HG02852 (cell line): ENCODE measurements at regions not wholly inside any gene's neighbourhood (a gene's known extent, or its start where the extent isn't known, plus 50 kb on each side); places are given as distances from the start of the nearest gene placed in this dataset.

Experiments used
- ATAC-seq: cut with Tn5 transposase; IDR thresholded peaks from one replicate; pipeline ENCODE4 v1.9.1; 2021; ENCODE audit warnings: mild to moderate bottlenecking, moderate library complexity; ENCODE audit not compliant: unreplicated experiment

GRCh38 chr9:108526518-108526917, 329.3 kb downstream of the ACTL7B start:
- no peak for ATAC-seq

GRCh38 chr9:108525186-108525585, 330.6 kb downstream of the ACTL7B start:
- no peak for ATAC-seq

- no peak for ATAC-seq
These were observed 334.7 kb downstream of the ACTL7B start for GRCh38 chr9:108521063-108521590.

- no peak for ATAC-seq
These were observed 336.3 kb downstream of the ACTL7B start for GRCh38 chr9:108519437-108519836.

GRCh38 chr9:108517651-108518365, 338.0 kb downstream of the ACTL7B start:
- ATAC-seq, result no peak

GRCh38 chr9:108516391-108516790, 339.4 kb downstream of the ACTL7B start:
- no peak for ATAC-seq

GRCh38 chr9:108515856-108516255, 339.9 kb downstream of the ACTL7B start:
- ATAC-seq, result no peak

- ATAC-seq, result no peak
These were observed 343.2 kb downstream of the ACTL7B start for GRCh38 chr9:108512426-108513173.

GRCh38 chr9:108511307-108511706, 344.5 kb downstream of the ACTL7B start:
- no peak for ATAC-seq

GRCh38 chr9:108496846-108497245, 358.9 kb downstream of the ACTL7B start:
- no peak for ATAC-seq

GRCh38 chr9:108489567-108489966, 366.2 kb downstream of the ACTL7B start:
- ATAC-seq, result no peak

GRCh38 chr9:108486831-108487230, 369.0 kb downstream of the ACTL7B start:
- ATAC-seq, result no peak

- ATAC-seq, result no peak
These were observed 371.3 kb downstream of the ACTL7B start for GRCh38 chr9:108484468-108484867.

- no peak for ATAC-seq
These were observed 372.1 kb downstream of the ACTL7B start for GRCh38 chr9:108483676-108484075.

GRCh38 chr9:108479989-108480652, 375.7 kb downstream of the ACTL7B start:
- no peak for ATAC-seq

- peak; percentile 89 for ATAC-seq
These were observed 377.1 kb downstream of the ACTL7B start for GRCh38 chr9:108478431-108479332.

- ATAC-seq, result no peak
These were observed 378.2 kb downstream of the ACTL7B start for GRCh38 chr9:108477529-108478006.

GRCh38 chr9:108476574-108476973, 379.2 kb downstream of the ACTL7B start:
- no peak for ATAC-seq

- ATAC-seq, result no peak
These were observed 380.0 kb downstream of the ACTL7B start for GRCh38 chr9:108475813-108476212.

GRCh38 chr9:108474356-108474755, 381.4 kb downstream of the ACTL7B start:
- ATAC-seq, result no peak
